Esophagus squamous epithelium (tissue), 5 donors: ENCODE measurements at regions not wholly inside any gene's neighbourhood (a gene's known extent, or its start where the extent isn't known, plus 50 kb on each side); places are given as distances from the start of the nearest gene placed in this dataset.
"Not testable (repeated sequence)": the region's sequence is repeated elsewhere in the genome, so short reads cannot be mapped to it uniquely, and the experiment has no call there.

Source experiments
- DNase-seq: peaks from one replicate; lab custom pipeline; 2025; lab: John Stamatoyannopoulos, UW
- H3K27ac ChIP-seq, 4 donors: fragments of 200-600 bp; sonication (generic); one replicate each; pipeline ENCODE4 v1.5.1; 2016 to 2019; ENCODE audit warnings: mild to moderate bottlenecking in 1 of 4
- H3K27me3 ChIP-seq, 4 donors: fragments of 200-600 bp; sonication (generic); 1 replicate in 3 of 4; 2 replicates in 1 of 4; pipeline versions ENCODE4 v1.5.1 to v1.6.0; 2017 to 2021; ENCODE audit warnings: antibody characterized with exemption in 1 of 4
- H3K36me3 ChIP-seq, 3 donors: fragments of 200-600 bp; sonication (generic); one replicate each; pipeline ENCODE4 v1.5.1; 2016 to 2019
- H3K4me1 ChIP-seq, 3 donors: fragments of 200-600 bp; sonication (generic); one replicate each; pipeline ENCODE4 v1.5.1; 2017 to 2019
- H3K4me3 ChIP-seq, 4 donors: fragments of 200-600 bp; sonication (generic); 1 replicate in 3 of 4; 2 replicates in 1 of 4; pipeline ENCODE4 v1.5.1; 2016 to 2019; ENCODE audit warnings: mild to moderate bottlenecking in 2 of 4, moderate library complexity in 1 of 4
- H3K9me3 ChIP-seq, 3 donors: fragments of 200-600 bp; sonication (generic); one replicate each; pipeline ENCODE4 v1.5.1; 2016 to 2019
- POLR2A ChIP-seq, 4 donors: fragments of 450-650 bp; IDR thresholded peaks; one replicate each; pipeline ENCODE4 v1.6.1; 2017; ENCODE audit warnings: antibody characterized with exemption in 4 of 4, mild to moderate bottlenecking in 4 of 4, moderate library complexity in 3 of 4
- WGBS, 2 donors: methylation state at CpG; one replicate each; pipeline ENCODE4 v1.1.5; 2018; 5-methylcytosine and 5-hydroxymethylcytosine counted together
- intact Hi-C: fragments of 100-400 bp; cut with DNase I; formaldehyde crosslinking; loops from one replicate; pipeline ENCODE4 v1.15.0; 2022
- TF ChIP-seq, protein P1 (sequence below), 6 experiments: fragments of 450-650 bp in 4 of 6; fragments of 200-600 bp in 2 of 6; sonication (generic) in 2 of 6; IDR thresholded peaks; one replicate each; pipeline ENCODE4 v1.5.1; 2016 to 2019; ENCODE audit warnings: antibody characterized with exemption in 6 of 6, mild to moderate bottlenecking in 4 of 6, moderate library complexity in 4 of 6
- donor health status: DM: yes; HTN: yes; CAD: no.

GRCh38 chr12:87001102-87001501 lies 744.9 kb upstream of the MGAT4C start:
- DNase-seq, result no peak
- Histone ChIP-seq H3K36me3 (no peaks in the 10 kb centered on the region), H3K27ac (no peak overlapping the region), H3K4me1 (no peaks in the 10 kb centered on the region), H3K9me3 (no peaks in the 10 kb centered on the region), H3K27me3 (no peaks in the 10 kb centered on the region), H3K4me3 (no peak overlapping the region)
- TF ChIP-seq POLR2A (IDR thresholded peaks at IDR 0.05), result no peak
- TF ChIP-seq, protein P1, sequence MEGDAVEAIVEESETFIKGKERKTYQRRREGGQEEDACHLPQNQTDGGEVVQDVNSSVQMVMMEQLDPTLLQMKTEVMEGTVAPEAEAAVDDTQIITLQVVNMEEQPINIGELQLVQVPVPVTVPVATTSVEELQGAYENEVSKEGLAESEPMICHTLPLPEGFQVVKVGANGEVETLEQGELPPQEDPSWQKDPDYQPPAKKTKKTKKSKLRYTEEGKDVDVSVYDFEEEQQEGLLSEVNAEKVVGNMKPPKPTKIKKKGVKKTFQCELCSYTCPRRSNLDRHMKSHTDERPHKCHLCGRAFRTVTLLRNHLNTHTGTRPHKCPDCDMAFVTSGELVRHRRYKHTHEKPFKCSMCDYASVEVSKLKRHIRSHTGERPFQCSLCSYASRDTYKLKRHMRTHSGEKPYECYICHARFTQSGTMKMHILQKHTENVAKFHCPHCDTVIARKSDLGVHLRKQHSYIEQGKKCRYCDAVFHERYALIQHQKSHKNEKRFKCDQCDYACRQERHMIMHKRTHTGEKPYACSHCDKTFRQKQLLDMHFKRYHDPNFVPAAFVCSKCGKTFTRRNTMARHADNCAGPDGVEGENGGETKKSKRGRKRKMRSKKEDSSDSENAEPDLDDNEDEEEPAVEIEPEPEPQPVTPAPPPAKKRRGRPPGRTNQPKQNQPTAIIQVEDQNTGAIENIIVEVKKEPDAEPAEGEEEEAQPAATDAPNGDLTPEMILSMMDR (IDR thresholded peaks at IDR 0.05), result no peak
- intact Hi-C loops, result no loop called here
- WGBS, 2 donors, result 29 to 40% methylated on average over 1 of the region's 1 CpG

GRCh38 chr12:86985298-86985697 lies 729.1 kb upstream of the MGAT4C start:
- Histone ChIP-seq H3K27ac (no peak overlapping the region), H3K9me3 (no peaks in the 10 kb centered on the region), H3K4me1 (no peaks in the 10 kb centered on the region), H3K4me3 (no peak overlapping the region), H3K27me3 (no peaks in the 10 kb centered on the region), H3K36me3 (no peaks in the 10 kb centered on the region)
- intact Hi-C loops, result no loop called here
- TF ChIP-seq, protein P1 (IDR thresholded peaks at IDR 0.05), result no peak
- no peak for TF ChIP-seq POLR2A (IDR thresholded peaks at IDR 0.05)
- no peak for DNase-seq
- 85 to 93% methylated on average over 4 of the region's 4 CpGs for WGBS, 2 donors

- not testable (repeated sequence) for H3K36me3 ChIP-seq, DNase-seq
Measured at GRCh38 chr12:86970595-86970994, 714.4 kb upstream of the MGAT4C start.

GRCh38 chr12:86959766-86960458 lies 703.7 kb upstream of the MGAT4C start:
- Histone ChIP-seq H3K4me1 (no peaks in the 10 kb centered on the region), H3K27ac (no peak overlapping the region), H3K4me3 (no peak overlapping the region), H3K9me3 (no peaks in the 10 kb centered on the region), H3K36me3 (no peaks in the 10 kb centered on the region), H3K27me3 (no peaks in the 10 kb centered on the region)
- DNase-seq, result no peak
- TF ChIP-seq, protein P1 (IDR thresholded peaks at IDR 0.05), result no peak
- TF ChIP-seq POLR2A (IDR thresholded peaks at IDR 0.05), result no peak
- intact Hi-C loops, result no loop called here
- WGBS, 2 donors, result 43 to 50% methylated on average over 5 of the region's 5 CpGs

More at GRCh38 chr12:86970595-86970994, 714.4 kb upstream of the MGAT4C start:
- H3K4me3 ChIP-seq, H3K27ac ChIP-seq, H3K4me1 ChIP-seq, H3K9me3 ChIP-seq, H3K27me3 ChIP-seq, intact Hi-C loops: not testable (repeated sequence)
- WGBS, 2 donors, result 72 to 79% methylated on average over 2 to 7 of the region's 7 CpGs

DNA sequence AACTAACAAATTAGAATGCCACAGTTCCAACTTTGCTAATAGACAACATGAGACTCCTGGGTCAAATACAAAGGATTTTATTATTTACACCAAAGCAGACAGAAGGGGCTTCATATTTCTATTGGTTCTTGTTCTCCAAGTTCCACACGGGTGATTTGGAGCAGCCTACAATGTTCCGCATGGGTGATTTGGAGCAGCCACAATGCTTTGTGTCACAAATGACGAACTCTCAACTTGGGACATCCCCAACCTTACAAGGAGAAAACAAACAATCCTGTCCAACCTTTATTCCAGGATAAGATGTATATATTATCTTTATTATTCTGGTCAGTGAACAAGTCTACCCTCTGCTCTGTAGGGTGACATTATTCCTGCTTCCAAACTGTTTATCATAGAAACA lies 694.3 kb upstream of the MGAT4C start:
- no peak for TF ChIP-seq POLR2A (IDR thresholded peaks at IDR 0.05)
- TF ChIP-seq, protein P1 (IDR thresholded peaks at IDR 0.05), result no peak
- Histone ChIP-seq H3K36me3 (no peaks in the 10 kb centered on the region), H3K4me3 (no peak overlapping the region), H3K27me3 (no peaks in the 10 kb centered on the region), H3K9me3 (no peaks in the 10 kb centered on the region), H3K4me1 (no peaks in the 10 kb centered on the region), H3K27ac (no peak overlapping the region)
- intact Hi-C loops, result no loop called here
- WGBS, 2 donors, result 61 to 67% methylated on average over 3 of the region's 3 CpGs
- no peak for DNase-seq
